Thoracic aorta (tissue), 2 donors: ENCODE measurements at regions not wholly inside any gene's neighbourhood (a gene's known extent, or its start where the extent isn't known, plus 50 kb on each side); places are given as distances from the start of the nearest gene placed in this dataset.

ENCODE experiments used
- ATAC-seq: fragments of 150-250 bp; one replicate; pipeline ENCODE4 v1.8.0; 2017; ENCODE audit warnings: low read depth; ENCODE audit not compliant: insufficient number of reproducible peaks, low FRiP score
- DNase-seq: peaks from one replicate; pipeline ENCODE4 v3.0.0-alpha.2; 2020; ENCODE audit warnings: low spot score
- H3K27ac ChIP-seq, 2 donors: fragments of 200-600 bp; sonication (generic); 1 replicate in 1 of 2; 2 replicates in 1 of 2; pipeline ENCODE4 v1.5.1; 2016; ENCODE audit warnings: mild to moderate bottlenecking in 2 of 2, moderate library complexity in 2 of 2
- H3K27me3 ChIP-seq: fragments of 200-600 bp; sonication (generic); replicated peaks from 2 replicates; pipeline ENCODE4 v1.6.0; 2016; ENCODE audit warnings: mild to moderate bottlenecking; ENCODE audit not compliant: insufficient read depth
- H3K36me3 ChIP-seq: fragments of 200-600 bp; sonication (generic); one replicate; pipeline ENCODE4 v1.5.1; 2016
- H3K4me1 ChIP-seq, 2 donors: fragments of 200-600 bp; sonication (generic); 1 replicate in 1 of 2; 2 replicates in 1 of 2; pipeline versions ENCODE4 v1.5.1 to v1.6.0; 2016; ENCODE audit warnings: low read depth in 2 of 2, mild to moderate bottlenecking in 1 of 2; ENCODE audit not compliant: control insufficient read depth in 1 of 2
- H3K4me3 ChIP-seq: fragments of 200-600 bp; sonication (generic); 2 replicates; pipeline ENCODE4 v1.5.1; 2016; ENCODE audit warnings: mild to moderate bottlenecking
- H3K9me3 ChIP-seq: fragments of 200-600 bp; sonication (generic); 2 replicates; pipeline ENCODE4 v1.5.1; 2016
- CTCF ChIP-seq: fragments of 200-600 bp; sonication (generic); IDR thresholded peaks from one replicate; pipeline ENCODE4 v1.5.1; 2019; ENCODE audit warnings: antibody characterized with exemption

GRCh38 chr6:159608961-159609651, 83.9 kb downstream of the SOD2 start:
- H3K4me1 ChIP-seq, result no peaks in the 10 kb centered on the region
- no peaks in the 10 kb centered on the region for H3K9me3 ChIP-seq
- H3K27me3 ChIP-seq, result no peaks in the 10 kb centered on the region
- H3K36me3 ChIP-seq, result no peaks in the 10 kb centered on the region
- H3K27ac ChIP-seq, result no peak overlapping the region
- H3K4me3 ChIP-seq, result no peak overlapping the region
- DNase-seq (no peak), ATAC-seq (no peak)
- TF ChIP-seq CTCF, result no peak

- Histone ChIP-seq H3K4me1 (peaks cover 0 to 11% of the 10 kb centered on the region in 2 donors), H3K4me3 (no peak overlapping the region), H3K9me3 (no peaks in the 10 kb centered on the region), H3K27me3 (no peaks in the 10 kb centered on the region), H3K27ac (no peak overlapping the region), H3K36me3 (no peaks in the 10 kb centered on the region)
- TF ChIP-seq CTCF, result no peak
- DNase-seq (no peak), ATAC-seq (no peak)
Measured at GRCh38 chr6:159606786-159607185, 86.3 kb downstream of the SOD2 start.

- Histone ChIP-seq H3K27ac (no peak overlapping the region), H3K36me3 (no peaks in the 10 kb centered on the region), H3K9me3 (no peaks in the 10 kb centered on the region), H3K4me3 (no peak overlapping the region), H3K4me1 (peaks cover 0 to 13% of the 10 kb centered on the region in 2 donors), H3K27me3 (no peaks in the 10 kb centered on the region)
- ATAC-seq, result no peak
- TF ChIP-seq CTCF, result no peak
- DNase-seq, result no peak
Measured at GRCh38 chr6:159604443-159604956, 88.5 kb downstream of the SOD2 start.

DNA sequence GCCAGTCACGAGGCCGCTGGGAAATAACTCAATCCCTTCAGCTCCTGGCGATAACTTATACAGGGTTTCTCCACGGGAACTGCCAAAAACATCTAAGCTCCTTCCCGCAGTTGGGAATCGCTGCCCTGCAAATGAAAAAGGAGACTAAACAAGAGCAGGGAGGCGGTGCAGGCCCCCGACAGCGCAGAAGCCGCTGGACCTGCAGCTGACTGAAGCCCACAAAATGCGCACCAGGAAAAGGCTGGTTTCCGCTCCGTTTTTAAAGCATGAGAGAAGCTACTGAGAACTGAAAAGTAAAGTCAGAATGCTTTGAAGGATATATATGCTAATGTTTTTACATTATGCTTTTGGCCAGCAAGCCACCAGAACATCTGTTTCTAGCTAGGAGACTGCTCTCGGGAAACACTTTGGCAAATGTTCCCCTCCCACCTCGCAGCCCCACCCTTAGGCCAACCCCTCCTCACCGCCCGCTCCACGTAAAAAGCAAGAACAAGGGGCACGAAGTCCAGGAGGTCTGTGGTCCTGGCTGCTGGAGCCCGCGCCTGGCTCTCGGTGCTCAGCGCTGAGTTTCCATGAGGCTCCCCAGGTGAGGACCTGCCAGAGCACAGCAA, 90.5 kb downstream of the SOD2 start:
- Histone ChIP-seq H3K27ac (peak overlapping the region; percentile 26 to 65), H3K4me1 (peaks cover 0 to 13% of the 10 kb centered on the region in 2 donors), H3K36me3 (no peaks in the 10 kb centered on the region), H3K9me3 (no peaks in the 10 kb centered on the region), H3K4me3 (peak overlapping the region; percentile 61), H3K27me3 (no peaks in the 10 kb centered on the region)
- DNase-seq, result no peak
- ATAC-seq, result no peak
- no peak for TF ChIP-seq CTCF

DNA sequence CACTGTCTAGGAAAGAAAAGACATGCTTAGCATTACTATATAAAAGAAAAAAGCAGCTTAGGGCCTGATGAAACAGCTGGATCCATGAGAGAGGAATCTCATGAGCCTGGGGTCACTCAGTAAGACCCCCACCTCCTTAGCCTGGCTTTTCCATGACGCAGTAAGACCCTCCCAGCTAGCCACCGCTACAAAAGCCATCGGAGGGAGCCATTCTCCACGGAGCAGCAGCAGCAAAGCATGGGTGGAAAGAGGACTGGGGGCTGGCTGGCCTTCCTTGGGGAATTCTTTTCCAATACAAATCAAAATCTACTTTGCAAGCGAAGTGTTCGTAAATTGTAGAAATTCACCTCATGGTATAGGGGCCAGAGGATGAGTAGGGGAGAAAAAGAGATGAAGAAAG, 91.8 kb downstream of the SOD2 start:
- TF ChIP-seq CTCF, result no peak
- no peak for DNase-seq
- Histone ChIP-seq H3K4me1 (peaks cover 0 to 14% of the 10 kb centered on the region in 2 donors), H3K36me3 (no peaks in the 10 kb centered on the region), H3K4me3 (no peak overlapping the region), H3K27ac (no peak overlapping the region), H3K27me3 (no peaks in the 10 kb centered on the region), H3K9me3 (no peaks in the 10 kb centered on the region)
- no peak for ATAC-seq
